WTC11 (cell line): ENCODE measurements at regions not wholly inside any gene's neighbourhood (a gene's known extent, or its start where the extent isn't known, plus 50 kb on each side); places are given as distances from the start of the nearest gene placed in this dataset.
A peak's percentile ranks its signal among the peaks of the same experiment; 100 is the strongest.

ENCODE experiments used
- ATAC-seq: fragments of 200-7000 bp; cut with Tn5 transposase; 2 replicates; pipeline ENCODE4 v1.10.0; 2021; ENCODE audit warnings: mild to moderate bottlenecking, moderate library complexity
- CTCF ChIA-PET: fragments of 300-600 bp; sonication (Branson Sonifier 250); formaldehyde crosslinking; loops from one replicate; lab custom pipeline; 2021; ENCODE audit warnings: antibody characterized with exemption; lab: Charles Lee
- POLR2A ChIA-PET: fragments of 350-600 bp; sonication (Branson Sonifier 250); formaldehyde crosslinking; loops from one replicate; lab custom pipeline; 2021; ENCODE audit warnings: antibody characterized with exemption; lab: Charles Lee
- DNase-seq: peaks from one replicate; pipeline ENCODE4 v3.0.0; 2021; ENCODE audit warnings: low spot score
- H3K27ac Mint-ChIP-seq: 2 replicates; pipeline ENCODE4 v1.8.0; 2021; ENCODE audit warnings: mixed read lengths
- H3K27me3 Mint-ChIP-seq: 2 replicates; pipeline ENCODE4 v1.8.0; 2021; ENCODE audit warnings: low read depth, mild to moderate bottlenecking, moderate library complexity, mixed read lengths
- H3K36me3 Mint-ChIP-seq: 2 replicates; pipeline ENCODE4 v1.8.0; 2021; ENCODE audit warnings: mixed read lengths
- H3K4me1 Mint-ChIP-seq: 2 replicates; pipeline ENCODE4 v1.8.0; 2022; ENCODE audit warnings: mixed read lengths
- H3K4me3 Mint-ChIP-seq: 2 replicates; pipeline ENCODE4 v1.8.0; 2021; ENCODE audit warnings: mild to moderate bottlenecking, moderate library complexity, mixed read lengths
- H3K9me3 Mint-ChIP-seq: 2 replicates; pipeline ENCODE4 v1.8.0; 2021; ENCODE audit warnings: mixed read lengths
- CBFB ChIP-seq: sonication (generic); formaldehyde crosslinking; IDR thresholded peaks from 2 replicates; pipeline ENCODE4 v1.8.1; 2022; ENCODE audit warnings: mild to moderate bottlenecking, low read depth, missing genetic modification reagents
- ESRRA ChIP-seq: sonication (generic); formaldehyde crosslinking; IDR thresholded peaks from 2 replicates; pipeline ENCODE4 v1.8.1; 2022; ENCODE audit warnings: mild to moderate bottlenecking, missing genetic modification reagents, borderline replicate concordance
- FOXK1 ChIP-seq: sonication (generic); formaldehyde crosslinking; IDR thresholded peaks from 2 replicates; pipeline ENCODE4 v1.8.0; 2022; ENCODE audit warnings: mild to moderate bottlenecking, moderate library complexity, missing genetic modification reagents
- GRHL2 ChIP-seq: fragments of 250-450 bp; sonication (Bioruptor Pico); IDR thresholded peaks from 2 replicates; pipeline ENCODE4 v1.8.0; 2022; ENCODE audit warnings: mild to moderate bottlenecking, moderate library complexity; ENCODE audit not compliant: insufficient replicate concordance, severe bottlenecking
- IRF2 ChIP-seq: sonication (generic); formaldehyde crosslinking; IDR thresholded peaks from 2 replicates; pipeline ENCODE4 v1.8.0; 2022; ENCODE audit warnings: low read depth, missing genetic modification reagents, borderline replicate concordance
- MYBL2 ChIP-seq: sonication (generic); formaldehyde crosslinking; IDR thresholded peaks from 2 replicates; pipeline ENCODE4 v1.8.1; 2023; ENCODE audit warnings: mild to moderate bottlenecking, moderate library complexity, missing genetic modification reagents
- NFATC4 ChIP-seq: fragments of 250-450 bp; sonication (Bioruptor Pico); IDR thresholded peaks from 2 replicates; pipeline ENCODE4 v1.9.0; 2021; ENCODE audit warnings: mild to moderate bottlenecking
- NFE2L1 ChIP-seq: sonication (generic); formaldehyde crosslinking; IDR thresholded peaks from 2 replicates; pipeline ENCODE4 v1.8.1; 2023; ENCODE audit warnings: missing genetic modification reagents
- NR1H2 ChIP-seq: sonication (generic); formaldehyde crosslinking; IDR thresholded peaks from 2 replicates; pipeline ENCODE4 v1.9.0; 2021; ENCODE audit warnings: mild to moderate bottlenecking, moderate library complexity, missing genetic modification reagents
- NR2C2 ChIP-seq: sonication (generic); formaldehyde crosslinking; IDR thresholded peaks from 2 replicates; pipeline ENCODE4 v1.8.0; 2022; ENCODE audit warnings: mild to moderate bottlenecking, missing genetic modification reagents
- PRRX2 ChIP-seq: fragments of 250-450 bp; sonication (Bioruptor Pico); IDR thresholded peaks from 2 replicates; pipeline ENCODE4 v1.8.0; 2021; ENCODE audit warnings: mild to moderate bottlenecking
- SMAD3 ChIP-seq: sonication (generic); formaldehyde crosslinking; IDR thresholded peaks from 2 replicates; pipeline ENCODE4 v1.8.0; 2022; ENCODE audit warnings: missing genetic modification reagents, mild to moderate bottlenecking, borderline replicate concordance
- TEAD4 ChIP-seq: sonication (generic); formaldehyde crosslinking; IDR thresholded peaks from 2 replicates; pipeline ENCODE4 v1.8.0; 2022; ENCODE audit warnings: mild to moderate bottlenecking, missing genetic modification reagents
- ZBTB21 ChIP-seq: sonication (generic); formaldehyde crosslinking; IDR thresholded peaks from 2 replicates; pipeline ENCODE4 v1.8.1; 2023; ENCODE audit warnings: mild to moderate bottlenecking, missing genetic modification reagents, borderline replicate concordance
- ZNF121 ChIP-seq: sonication (generic); formaldehyde crosslinking; IDR thresholded peaks from 2 replicates; pipeline ENCODE4 v1.8.0; 2023; ENCODE audit warnings: missing genetic modification reagents
- ZNF232 ChIP-seq: sonication (generic); formaldehyde crosslinking; IDR thresholded peaks from 2 replicates; pipeline ENCODE4 v1.8.0; 2022; ENCODE audit warnings: mild to moderate bottlenecking, missing genetic modification reagents
- ZNF263 ChIP-seq: sonication (generic); formaldehyde crosslinking; IDR thresholded peaks from 2 replicates; pipeline ENCODE4 v1.8.1; 2022; ENCODE audit warnings: low read depth, mild to moderate bottlenecking, moderate library complexity, missing genetic modification reagents
- ZNF317 ChIP-seq: sonication (generic); formaldehyde crosslinking; IDR thresholded peaks from 2 replicates; pipeline ENCODE4 v1.8.1; 2023; ENCODE audit warnings: low read depth, mild to moderate bottlenecking, moderate library complexity, missing genetic modification reagents, borderline replicate concordance
- ZNF671 ChIP-seq: fragments of 250-450 bp; sonication (Bioruptor Pico); IDR thresholded peaks from 2 replicates; pipeline ENCODE4 v1.8.0; 2021; ENCODE audit warnings: mild to moderate bottlenecking
- TF ChIP-seq, protein P1 (sequence below): sonication (generic); formaldehyde crosslinking; IDR thresholded peaks from 2 replicates; pipeline ENCODE4 v1.8.0; 2022; ENCODE audit warnings: mild to moderate bottlenecking, missing genetic modification reagents
- TF ChIP-seq, protein P2 (sequence below): sonication (generic); formaldehyde crosslinking; IDR thresholded peaks from 2 replicates; pipeline ENCODE4 v1.8.0; 2022; ENCODE audit warnings: mild to moderate bottlenecking, missing genetic modification reagents
- TF ChIP-seq, protein P3 (sequence below): sonication (generic); formaldehyde crosslinking; IDR thresholded peaks from 2 replicates; pipeline ENCODE4 v1.8.1; 2022; ENCODE audit warnings: missing genetic modification reagents, borderline replicate concordance
- TF ChIP-seq, protein P4 (sequence below): sonication (generic); formaldehyde crosslinking; IDR thresholded peaks from 2 replicates; pipeline ENCODE4 v1.8.1; 2023; ENCODE audit warnings: mild to moderate bottlenecking, missing genetic modification reagents
- TF ChIP-seq, protein P5 (sequence below): sonication (generic); formaldehyde crosslinking; IDR thresholded peaks from 2 replicates; pipeline ENCODE4 v1.8.0; 2023; ENCODE audit warnings: mild to moderate bottlenecking, missing genetic modification reagents
- TF ChIP-seq, protein P6 (sequence below): sonication (generic); formaldehyde crosslinking; conservative IDR thresholded peaks from 2 replicates; pipeline ENCODE4 v1.8.1; 2022; ENCODE audit warnings: mild to moderate bottlenecking, missing genetic modification reagents

DNA sequence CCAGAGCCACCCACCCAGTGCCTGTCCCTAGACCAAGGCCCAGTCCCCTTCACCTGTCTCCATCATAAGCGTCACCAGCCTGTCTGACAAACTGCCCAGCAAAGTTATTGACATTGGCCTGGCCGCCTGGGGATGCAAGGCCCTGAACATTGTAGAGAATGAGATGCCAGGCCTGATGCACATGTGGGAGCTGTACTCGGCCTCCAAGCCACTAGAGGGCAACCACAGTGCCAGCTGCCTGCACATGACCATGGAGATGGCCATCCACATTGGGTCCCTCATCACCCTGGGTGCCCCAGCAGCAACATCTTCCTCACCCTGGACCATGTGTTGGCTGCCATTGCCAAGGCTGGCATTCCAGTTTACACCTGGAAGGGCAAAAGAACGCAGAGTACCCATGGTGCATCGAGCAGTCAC, 63.7 kb upstream of the ANTXRL start:
- peak; percentile 49 for ATAC-seq
- POLR2A ChIA-PET: no interaction called here
- H3K27ac Mint-ChIP-seq: no peak overlapping the region
- no peak for TF ChIP-seq MYBL2 (CRISPR knock-in tag)
- TF ChIP-seq, protein P1, sequence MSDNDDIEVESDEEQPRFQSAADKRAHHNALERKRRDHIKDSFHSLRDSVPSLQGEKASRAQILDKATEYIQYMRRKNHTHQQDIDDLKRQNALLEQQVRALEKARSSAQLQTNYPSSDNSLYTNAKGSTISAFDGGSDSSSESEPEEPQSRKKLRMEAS: 0 out of 2 replicates have a peak, but pooled peaks have one; percentile 18
- no peak for TF ChIP-seq CBFB (CRISPR knock-in tag)
- TF ChIP-seq, protein P2, sequence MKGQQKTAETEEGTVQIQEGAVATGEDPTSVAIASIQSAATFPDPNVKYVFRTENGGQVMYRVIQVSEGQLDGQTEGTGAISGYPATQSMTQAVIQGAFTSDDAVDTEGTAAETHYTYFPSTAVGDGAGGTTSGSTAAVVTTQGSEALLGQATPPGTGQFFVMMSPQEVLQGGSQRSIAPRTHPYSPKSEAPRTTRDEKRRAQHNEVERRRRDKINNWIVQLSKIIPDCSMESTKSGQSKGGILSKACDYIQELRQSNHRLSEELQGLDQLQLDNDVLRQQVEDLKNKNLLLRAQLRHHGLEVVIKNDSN (CRISPR knock-in tag): 0 out of 2 replicates have a peak, but pooled peaks have one; percentile 38
- TF ChIP-seq SMAD3 (CRISPR knock-in tag): no peak
- TF ChIP-seq, all 79 proteins: peak for 2
- CTCF ChIA-PET: no interaction called here
- no peak for DNase-seq
- H3K9me3 Mint-ChIP-seq: peaks cover 14% of the 10 kb centered on the region; the same call in 1 of the 2 replicates
- H3K4me3 Mint-ChIP-seq: no peak overlapping the region
- no peaks in the 10 kb centered on the region for H3K4me1 Mint-ChIP-seq
- H3K27me3 Mint-ChIP-seq: no peaks in the 10 kb centered on the region
- no peaks in the 10 kb centered on the region for H3K36me3 Mint-ChIP-seq

DNA sequence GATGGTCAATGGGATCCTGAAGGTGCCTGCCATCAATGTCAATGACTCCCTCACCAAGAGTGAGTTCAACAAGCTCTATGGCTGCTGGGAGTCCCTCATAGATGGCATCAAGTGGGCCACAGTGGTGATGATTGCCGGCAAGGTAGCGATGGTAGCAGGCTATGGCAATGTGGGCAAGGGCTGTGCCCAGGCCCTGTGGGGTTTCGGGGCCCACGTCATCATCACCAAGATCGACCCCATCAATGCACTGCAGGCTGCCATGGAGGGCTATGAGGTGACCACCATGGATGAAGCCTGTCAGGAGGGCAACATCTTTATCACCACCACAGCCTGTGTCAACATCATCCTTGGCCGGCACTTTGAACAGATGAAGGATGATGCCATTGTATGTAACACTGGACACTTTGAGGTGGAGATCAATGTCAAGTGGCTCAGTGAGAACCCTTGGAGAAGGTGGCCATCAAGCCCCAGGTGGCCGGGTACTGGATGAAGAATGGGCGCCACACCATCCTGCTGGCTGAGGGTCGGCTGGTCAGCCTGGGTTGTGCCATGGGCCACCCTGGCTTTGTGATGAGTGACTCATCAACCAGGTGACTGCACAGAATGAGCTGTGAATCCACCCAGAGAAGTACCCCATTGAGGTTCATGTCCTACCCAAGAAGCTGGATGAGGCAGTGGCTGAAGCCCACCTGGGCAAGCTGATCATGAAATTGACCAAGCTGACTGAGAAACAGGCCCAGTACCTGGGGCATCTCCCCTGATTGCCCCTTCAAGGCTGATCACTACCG, 63.0 kb upstream of the ANTXRL start:
- ChIA-PET CTCF (no interaction called here), POLR2A (interaction anchor here (0.5 kb wide), 1 partner anchor 151 kb away, joined by 5 read pairs; no protein-coding TSS in a partner anchor)
- Mint-ChIP-seq H3K4me1 (peaks cover 3% of the 10 kb centered on the region; the same call in 1 of the 2 replicates), H3K27me3 (no peaks in the 10 kb centered on the region), H3K36me3 (no peaks in the 10 kb centered on the region), H3K27ac (no peak overlapping the region), H3K9me3 (peaks cover 14% of the 10 kb centered on the region; the same call in 1 of the 2 replicates), H3K4me3 (no peak overlapping the region)
- no peak for TF ChIP-seq ZNF121 (CRISPR knock-in tag)
- TF ChIP-seq NR1H2 (CRISPR knock-in tag): no peak
- TF ChIP-seq NFATC4: no peak
- TF ChIP-seq NFE2L1 (CRISPR knock-in tag): no peak
- no peak for TF ChIP-seq TEAD4
- TF ChIP-seq ESRRA: no peak
- no peak for TF ChIP-seq FOXK1 (CRISPR knock-in tag)
- TF ChIP-seq, protein P3, sequence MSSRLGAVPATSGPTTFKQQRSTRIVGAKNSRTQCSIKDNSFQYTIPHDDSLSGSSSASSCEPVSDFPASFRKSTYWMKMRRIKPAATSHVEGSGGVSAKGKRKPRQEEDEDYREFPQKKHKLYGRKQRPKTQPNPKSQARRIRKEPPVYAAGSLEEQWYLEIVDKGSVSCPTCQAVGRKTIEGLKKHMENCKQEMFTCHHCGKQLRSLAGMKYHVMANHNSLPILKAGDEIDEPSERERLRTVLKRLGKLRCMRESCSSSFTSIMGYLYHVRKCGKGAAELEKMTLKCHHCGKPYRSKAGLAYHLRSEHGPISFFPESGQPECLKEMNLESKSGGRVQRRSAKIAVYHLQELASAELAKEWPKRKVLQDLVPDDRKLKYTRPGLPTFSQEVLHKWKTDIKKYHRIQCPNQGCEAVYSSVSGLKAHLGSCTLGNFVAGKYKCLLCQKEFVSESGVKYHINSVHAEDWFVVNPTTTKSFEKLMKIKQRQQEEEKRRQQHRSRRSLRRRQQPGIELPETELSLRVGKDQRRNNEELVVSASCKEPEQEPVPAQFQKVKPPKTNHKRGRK (CRISPR knock-in tag): no peak
- no peak for TF ChIP-seq ZNF317 (CRISPR knock-in tag)
- no peak for TF ChIP-seq NR2C2 (CRISPR knock-in tag)
- TF ChIP-seq ZNF263 (CRISPR knock-in tag): no peak
- TF ChIP-seq, protein P4, sequence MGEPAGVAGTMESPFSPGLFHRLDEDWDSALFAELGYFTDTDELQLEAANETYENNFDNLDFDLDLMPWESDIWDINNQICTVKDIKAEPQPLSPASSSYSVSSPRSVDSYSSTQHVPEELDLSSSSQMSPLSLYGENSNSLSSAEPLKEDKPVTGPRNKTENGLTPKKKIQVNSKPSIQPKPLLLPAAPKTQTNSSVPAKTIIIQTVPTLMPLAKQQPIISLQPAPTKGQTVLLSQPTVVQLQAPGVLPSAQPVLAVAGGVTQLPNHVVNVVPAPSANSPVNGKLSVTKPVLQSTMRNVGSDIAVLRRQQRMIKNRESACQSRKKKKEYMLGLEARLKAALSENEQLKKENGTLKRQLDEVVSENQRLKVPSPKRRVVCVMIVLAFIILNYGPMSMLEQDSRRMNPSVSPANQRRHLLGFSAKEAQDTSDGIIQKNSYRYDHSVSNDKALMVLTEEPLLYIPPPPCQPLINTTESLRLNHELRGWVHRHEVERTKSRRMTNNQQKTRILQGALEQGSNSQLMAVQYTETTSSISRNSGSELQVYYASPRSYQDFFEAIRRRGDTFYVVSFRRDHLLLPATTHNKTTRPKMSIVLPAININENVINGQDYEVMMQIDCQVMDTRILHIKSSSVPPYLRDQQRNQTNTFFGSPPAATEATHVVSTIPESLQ: no peak
- no peak for TF ChIP-seq ZBTB21 (CRISPR knock-in tag)
- no peak for TF ChIP-seq ZNF232 (CRISPR knock-in tag)
- TF ChIP-seq IRF2 (CRISPR knock-in tag): no peak
- TF ChIP-seq, protein P5, sequence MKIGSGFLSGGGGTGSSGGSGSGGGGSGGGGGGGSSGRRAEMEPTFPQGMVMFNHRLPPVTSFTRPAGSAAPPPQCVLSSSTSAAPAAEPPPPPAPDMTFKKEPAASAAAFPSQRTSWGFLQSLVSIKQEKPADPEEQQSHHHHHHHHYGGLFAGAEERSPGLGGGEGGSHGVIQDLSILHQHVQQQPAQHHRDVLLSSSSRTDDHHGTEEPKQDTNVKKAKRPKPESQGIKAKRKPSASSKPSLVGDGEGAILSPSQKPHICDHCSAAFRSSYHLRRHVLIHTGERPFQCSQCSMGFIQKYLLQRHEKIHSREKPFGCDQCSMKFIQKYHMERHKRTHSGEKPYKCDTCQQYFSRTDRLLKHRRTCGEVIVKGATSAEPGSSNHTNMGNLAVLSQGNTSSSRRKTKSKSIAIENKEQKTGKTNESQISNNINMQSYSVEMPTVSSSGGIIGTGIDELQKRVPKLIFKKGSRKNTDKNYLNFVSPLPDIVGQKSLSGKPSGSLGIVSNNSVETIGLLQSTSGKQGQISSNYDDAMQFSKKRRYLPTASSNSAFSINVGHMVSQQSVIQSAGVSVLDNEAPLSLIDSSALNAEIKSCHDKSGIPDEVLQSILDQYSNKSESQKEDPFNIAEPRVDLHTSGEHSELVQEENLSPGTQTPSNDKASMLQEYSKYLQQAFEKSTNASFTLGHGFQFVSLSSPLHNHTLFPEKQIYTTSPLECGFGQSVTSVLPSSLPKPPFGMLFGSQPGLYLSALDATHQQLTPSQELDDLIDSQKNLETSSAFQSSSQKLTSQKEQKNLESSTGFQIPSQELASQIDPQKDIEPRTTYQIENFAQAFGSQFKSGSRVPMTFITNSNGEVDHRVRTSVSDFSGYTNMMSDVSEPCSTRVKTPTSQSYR: no peak
- TF ChIP-seq ZNF671 (CRISPR knock-in tag): no peak
- TF ChIP-seq, protein P6, sequence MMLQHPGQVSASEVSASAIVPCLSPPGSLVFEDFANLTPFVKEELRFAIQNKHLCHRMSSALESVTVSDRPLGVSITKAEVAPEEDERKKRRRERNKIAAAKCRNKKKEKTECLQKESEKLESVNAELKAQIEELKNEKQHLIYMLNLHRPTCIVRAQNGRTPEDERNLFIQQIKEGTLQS: no peak
- no peak for TF ChIP-seq PRRX2
- TF ChIP-seq GRHL2: no peak
- DNase-seq (no peak), ATAC-seq (no peak)
